ENCODE measurements at regions not wholly inside any gene's neighbourhood (a gene's known extent, or its start where the extent isn't known, plus 50 kb on each side); places are given as distances from the start of the nearest gene placed in this dataset.

DNA sequence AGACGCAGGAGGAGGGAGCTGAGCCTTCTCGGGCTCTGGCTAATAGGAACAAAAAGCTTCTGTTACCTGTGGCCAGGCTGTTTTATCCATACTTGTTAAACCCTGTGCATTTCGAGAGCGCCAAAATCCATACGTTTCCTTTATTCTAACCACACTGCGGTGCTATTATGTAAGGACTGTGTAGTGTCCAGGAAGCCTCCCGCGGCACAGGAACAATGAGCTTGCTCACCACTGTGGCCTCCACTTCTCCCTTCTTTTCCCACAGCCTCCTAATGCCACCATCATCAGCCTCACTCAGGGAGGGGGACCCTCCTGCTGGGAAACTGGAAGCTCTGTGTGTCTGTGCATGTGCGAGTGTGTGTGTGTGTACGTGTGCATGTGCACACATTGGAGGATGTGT lies 268.5 kb downstream of the HAUS1 start:
- TF ChIP-seq, protein P1, sequence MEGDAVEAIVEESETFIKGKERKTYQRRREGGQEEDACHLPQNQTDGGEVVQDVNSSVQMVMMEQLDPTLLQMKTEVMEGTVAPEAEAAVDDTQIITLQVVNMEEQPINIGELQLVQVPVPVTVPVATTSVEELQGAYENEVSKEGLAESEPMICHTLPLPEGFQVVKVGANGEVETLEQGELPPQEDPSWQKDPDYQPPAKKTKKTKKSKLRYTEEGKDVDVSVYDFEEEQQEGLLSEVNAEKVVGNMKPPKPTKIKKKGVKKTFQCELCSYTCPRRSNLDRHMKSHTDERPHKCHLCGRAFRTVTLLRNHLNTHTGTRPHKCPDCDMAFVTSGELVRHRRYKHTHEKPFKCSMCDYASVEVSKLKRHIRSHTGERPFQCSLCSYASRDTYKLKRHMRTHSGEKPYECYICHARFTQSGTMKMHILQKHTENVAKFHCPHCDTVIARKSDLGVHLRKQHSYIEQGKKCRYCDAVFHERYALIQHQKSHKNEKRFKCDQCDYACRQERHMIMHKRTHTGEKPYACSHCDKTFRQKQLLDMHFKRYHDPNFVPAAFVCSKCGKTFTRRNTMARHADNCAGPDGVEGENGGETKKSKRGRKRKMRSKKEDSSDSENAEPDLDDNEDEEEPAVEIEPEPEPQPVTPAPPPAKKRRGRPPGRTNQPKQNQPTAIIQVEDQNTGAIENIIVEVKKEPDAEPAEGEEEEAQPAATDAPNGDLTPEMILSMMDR (IDR thresholded peaks at IDR 0.05; ENCODE audit: insufficient read depth, low read length, severe bottlenecking): no peak
- Histone ChIP-seq H3K4me3 (ENCODE audit: low read depth, low read length) (no peak overlapping the region), H3K36me3 (ENCODE audit: control insufficient read depth, insufficient read depth, low read length) (no peaks in the 10 kb centered on the region), H3K27me3 (ENCODE audit: control insufficient read depth, insufficient read depth, low read length) (no peaks in the 10 kb centered on the region)
- FAIRE-seq: no peak
- DNase-seq (ENCODE audit: low read depth): no peak

DNA sequence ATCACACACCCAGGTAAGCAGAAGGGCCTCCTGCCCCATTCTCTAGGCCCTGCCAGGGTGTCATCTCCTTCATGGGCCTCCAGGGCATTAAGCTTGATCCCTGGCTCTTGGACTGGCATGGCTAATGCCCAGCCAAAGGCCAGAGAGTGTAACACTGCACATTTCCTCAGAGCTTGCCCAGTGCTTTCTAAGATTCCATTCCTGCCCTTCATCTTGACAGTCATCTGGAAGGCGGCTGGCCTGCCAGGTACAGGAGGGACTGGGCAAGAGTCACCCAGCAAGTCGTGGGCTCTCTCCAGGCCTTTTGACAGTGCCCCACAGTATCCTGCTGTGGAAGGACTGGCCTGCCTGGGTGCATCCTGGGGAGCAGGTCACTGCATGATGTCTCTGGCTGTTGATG lies 268.9 kb downstream of the HAUS1 start:
- TF ChIP-seq, protein P1 (IDR thresholded peaks at IDR 0.05; ENCODE audit: insufficient read depth, low read length, severe bottlenecking): no peak

DNA sequence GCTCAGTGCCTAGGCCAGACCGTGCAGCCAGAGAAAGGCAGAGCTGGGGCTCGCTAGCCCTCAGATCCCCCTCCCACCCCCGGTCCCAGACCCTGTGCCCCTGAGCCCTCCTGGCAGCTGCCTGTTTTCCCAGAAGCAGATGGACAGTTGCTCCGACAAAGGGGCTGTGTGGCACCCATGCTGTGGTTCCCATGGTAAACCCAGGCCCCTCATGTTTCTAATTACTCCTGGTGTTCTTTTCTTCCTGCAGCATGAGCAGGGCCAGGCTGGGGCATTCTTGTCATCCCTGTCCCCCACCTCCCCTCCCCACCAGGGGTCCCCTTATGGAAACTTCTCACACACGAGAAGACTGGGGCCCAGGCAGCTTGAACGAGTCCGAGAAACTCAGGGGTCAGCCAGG lies 269.6 kb downstream of the HAUS1 start:
- FAIRE-seq (no peak), DNase-seq (ENCODE audit: low read depth) (no peak)
- TF ChIP-seq, protein P1 (IDR thresholded peaks at IDR 0.05; ENCODE audit: insufficient read depth, low read length, severe bottlenecking): no peak
- no peaks in the 10 kb centered on the region for H3K36me3 ChIP-seq (ENCODE audit: control insufficient read depth, insufficient read depth, low read length)
- no peaks in the 10 kb centered on the region for H3K27me3 ChIP-seq (ENCODE audit: control insufficient read depth, insufficient read depth, low read length)
- no peak overlapping the region for H3K4me3 ChIP-seq (ENCODE audit: low read depth, low read length)

More for the DNA sequence above, 268.9 kb downstream of the HAUS1 start:
- DNase-seq (ENCODE audit: low read depth) (no peak), FAIRE-seq (no peak)
- Histone ChIP-seq H3K4me3 (ENCODE audit: low read depth, low read length) (no peak overlapping the region), H3K36me3 (ENCODE audit: control insufficient read depth, insufficient read depth, low read length) (no peaks in the 10 kb centered on the region), H3K27me3 (ENCODE audit: control insufficient read depth, insufficient read depth, low read length) (no peaks in the 10 kb centered on the region)

DNA sequence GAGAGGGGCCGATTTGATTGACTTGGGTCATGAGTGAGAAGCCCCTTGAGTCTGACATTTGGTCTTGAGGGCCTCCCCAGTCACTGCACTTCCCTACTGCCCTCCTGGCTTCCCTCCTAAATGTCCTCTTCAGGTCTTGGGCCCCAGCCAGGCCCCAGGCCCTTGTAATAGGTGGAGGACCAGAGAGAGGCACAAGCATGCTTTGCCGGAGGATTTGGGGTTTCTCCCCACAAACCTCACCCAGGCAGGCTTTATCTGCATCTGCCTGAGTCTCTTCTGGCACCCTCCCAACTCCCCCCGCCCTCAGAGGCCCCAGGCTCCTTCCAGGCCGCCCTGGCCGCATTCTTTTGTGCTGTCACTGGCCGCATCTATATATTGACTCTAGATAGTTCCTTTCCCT lies 270.7 kb downstream of the HAUS1 start:
- DNase-seq (ENCODE audit: low read depth): peak; percentile 9
- FAIRE-seq: no peak
- H3K4me3 ChIP-seq (ENCODE audit: low read depth, low read length): no peak overlapping the region
- no peaks in the 10 kb centered on the region for H3K27me3 ChIP-seq (ENCODE audit: control insufficient read depth, insufficient read depth, low read length)
- TF ChIP-seq, protein P1 (IDR thresholded peaks at IDR 0.05; ENCODE audit: insufficient read depth, low read length, severe bottlenecking): no peak
- H3K36me3 ChIP-seq (ENCODE audit: control insufficient read depth, insufficient read depth, low read length): no peaks in the 10 kb centered on the region

DNA sequence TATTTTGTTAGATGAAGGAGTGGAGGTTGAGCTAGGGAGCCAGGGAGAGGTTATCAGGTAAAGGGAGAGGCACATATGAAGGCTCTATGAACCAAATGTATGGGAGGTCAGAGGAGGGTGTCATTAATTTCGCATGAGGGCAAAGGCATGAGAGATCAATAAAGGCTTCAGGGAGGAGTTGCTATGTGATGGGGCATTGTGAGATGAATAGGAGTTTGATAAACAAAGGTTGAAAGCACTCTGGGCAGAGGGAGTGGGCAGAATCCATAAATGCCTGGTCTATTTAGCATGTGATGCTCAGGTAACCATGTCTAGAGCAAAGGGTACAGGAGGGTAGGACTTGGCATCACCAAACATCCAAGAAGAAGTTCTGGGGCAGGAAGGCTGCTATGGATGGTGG lies 273.4 kb downstream of the HAUS1 start:
- Histone ChIP-seq H3K27me3 (ENCODE audit: control insufficient read depth, insufficient read depth, low read length) (no peaks in the 10 kb centered on the region), H3K36me3 (ENCODE audit: control insufficient read depth, insufficient read depth, low read length) (no peaks in the 10 kb centered on the region), H3K4me3 (ENCODE audit: low read depth, low read length) (no peak overlapping the region)
- TF ChIP-seq, protein P1 (IDR thresholded peaks at IDR 0.05; ENCODE audit: insufficient read depth, low read length, severe bottlenecking): no peak
- FAIRE-seq: no peak
- no peak for DNase-seq (ENCODE audit: low read depth)

DNA sequence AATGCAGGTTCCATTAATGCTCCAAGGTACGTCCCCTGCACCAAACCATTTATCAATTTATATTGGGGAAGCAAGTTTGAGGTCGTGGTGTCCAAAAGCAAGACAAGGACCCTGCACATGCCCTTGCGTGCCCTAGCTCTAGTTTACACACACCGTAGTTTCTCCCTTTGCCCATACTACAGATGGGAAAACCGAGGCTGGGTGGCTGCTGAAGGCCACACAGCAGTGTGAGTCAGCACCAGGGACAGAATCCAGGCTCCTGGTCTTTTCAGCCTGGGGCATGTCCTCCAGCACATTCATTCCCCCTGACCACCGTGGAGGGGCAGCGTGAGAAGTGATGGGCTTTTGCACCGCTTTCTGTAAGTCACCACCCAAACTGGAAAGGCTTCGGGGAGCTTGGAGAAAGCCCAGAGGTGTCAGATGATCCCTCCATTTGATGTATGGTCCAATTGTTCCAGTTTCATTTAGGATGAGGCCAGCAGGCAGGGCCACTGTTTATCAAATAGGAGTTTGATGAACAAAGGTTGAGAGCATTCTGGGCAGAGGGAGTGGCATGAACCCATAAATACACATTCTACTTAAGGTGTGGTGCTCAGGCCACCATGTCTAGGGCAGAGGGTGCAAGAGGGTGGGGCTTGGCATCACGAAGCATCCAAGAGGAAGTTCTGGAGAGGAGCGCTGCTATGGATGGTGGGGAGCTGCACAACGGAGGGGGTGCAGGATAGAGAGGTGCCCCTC lies 274.1 kb downstream of the HAUS1 start:
- no peak for DNase-seq (ENCODE audit: low read depth)
- H3K36me3 ChIP-seq (ENCODE audit: control insufficient read depth, insufficient read depth, low read length): no peaks in the 10 kb centered on the region
- H3K4me3 ChIP-seq (ENCODE audit: low read depth, low read length): no peak overlapping the region
- TF ChIP-seq, protein P1 (IDR thresholded peaks at IDR 0.05; ENCODE audit: insufficient read depth, low read length, severe bottlenecking): no peak
- no peaks in the 10 kb centered on the region for H3K27me3 ChIP-seq (ENCODE audit: control insufficient read depth, insufficient read depth, low read length)
- FAIRE-seq: no peak
